HTR-8/SVneo (cell line): ENCODE measurements at regions not wholly inside any gene's neighbourhood (a gene's known extent, or its start where the extent isn't known, plus 50 kb on each side); places are given as distances from the start of the nearest gene placed in this dataset.
"Not testable (repeated sequence)": the region's sequence is repeated elsewhere in the genome, so short reads cannot be mapped to it uniquely, and the experiment has no call there.

Experiments
- DNase-seq: peaks from one replicate; pipeline ENCODE4 v3.0.0; 2011; ENCODE audit warnings: low spot score, mixed read lengths; ENCODE audit not compliant: insufficient read length
- FAIRE-seq: peaks from 2 replicates; lab custom pipeline; 2011; peaks lifted over from hg19 to GRCh38; lab: Jason Lieb, UNC

DNA sequence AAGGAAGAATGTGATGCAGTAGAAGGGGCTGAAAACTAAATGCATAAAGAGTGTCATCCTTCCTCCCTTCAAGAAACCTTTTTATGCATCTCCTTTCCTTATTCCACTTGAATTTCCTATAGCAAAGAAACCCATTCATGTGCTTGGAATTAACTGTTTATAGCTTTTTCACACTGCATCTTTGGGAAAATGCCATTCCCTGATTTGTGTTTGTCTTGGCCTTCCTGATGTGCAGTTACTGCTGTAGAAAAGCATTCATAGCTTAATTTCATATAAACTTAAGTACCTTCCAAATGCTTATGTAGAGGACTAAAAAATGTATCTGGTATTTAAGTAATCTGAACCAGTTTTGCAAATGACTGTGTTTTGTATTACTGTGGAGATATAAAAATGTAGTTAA is 61.8 kb downstream of the SDR9C7 start:
- no peak for DNase-seq
- no peak for FAIRE-seq

DNA sequence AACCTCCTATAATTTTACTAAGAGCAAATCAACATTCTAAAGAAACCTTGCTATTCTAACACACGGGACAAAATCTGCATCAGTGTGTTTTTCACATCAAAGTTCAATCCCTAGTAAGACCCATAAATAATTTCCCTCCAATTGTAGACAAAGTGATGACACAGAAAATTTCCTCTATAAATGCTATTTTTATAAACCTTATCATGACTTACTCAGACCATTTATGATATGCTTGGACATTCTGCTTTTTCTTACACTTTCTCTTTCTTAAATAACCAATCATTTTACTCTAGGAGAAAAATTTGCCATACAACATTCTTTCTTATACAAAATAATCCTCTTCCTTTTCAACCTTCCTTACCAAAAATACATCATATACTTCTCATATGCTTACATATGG is 67.0 kb downstream of the SDR9C7 start:
- FAIRE-seq: no peak
- no peak for DNase-seq

DNA sequence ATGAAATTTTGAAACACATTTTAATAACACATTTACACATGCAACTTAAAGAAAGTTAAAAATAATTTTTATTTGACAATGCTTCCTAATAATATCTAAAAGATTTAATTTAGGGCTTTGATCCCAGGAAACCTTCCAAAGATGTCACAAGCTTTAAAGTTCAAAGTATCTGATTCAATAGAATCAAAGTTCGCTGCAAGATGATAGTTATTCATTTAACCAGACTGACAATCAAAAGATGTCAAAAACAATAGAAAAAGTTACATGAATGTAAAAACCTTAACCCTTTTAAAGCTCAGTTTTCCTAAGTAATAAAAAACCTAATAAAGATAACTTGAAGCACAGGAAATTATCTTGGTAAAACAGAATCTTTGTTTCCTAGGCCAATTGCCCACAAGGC is 67.7 kb downstream of the SDR9C7 start:
- DNase-seq: no peak
- FAIRE-seq: no peak

DNA sequence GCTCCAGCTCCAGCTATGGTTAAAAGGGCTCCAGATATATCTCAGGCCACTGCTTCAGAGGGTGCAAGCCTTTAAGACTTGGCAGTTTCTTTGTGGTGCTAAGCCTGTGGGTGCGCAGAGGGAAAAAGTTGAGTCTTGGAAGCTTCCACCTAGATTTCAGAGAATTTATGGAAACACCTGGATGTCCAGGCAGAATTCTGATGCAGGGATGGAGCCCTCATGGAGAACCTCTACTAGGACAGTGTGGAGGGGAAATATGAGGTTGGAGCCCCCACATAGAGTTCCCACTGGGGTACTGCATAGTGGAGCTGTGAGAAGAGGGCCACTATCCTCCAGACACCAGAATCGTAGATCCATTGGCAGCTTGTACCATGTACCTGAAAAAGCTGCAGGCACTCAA is 69.9 kb downstream of the SDR9C7 start:
- FAIRE-seq (no peak), DNase-seq (no peak)

DNA sequence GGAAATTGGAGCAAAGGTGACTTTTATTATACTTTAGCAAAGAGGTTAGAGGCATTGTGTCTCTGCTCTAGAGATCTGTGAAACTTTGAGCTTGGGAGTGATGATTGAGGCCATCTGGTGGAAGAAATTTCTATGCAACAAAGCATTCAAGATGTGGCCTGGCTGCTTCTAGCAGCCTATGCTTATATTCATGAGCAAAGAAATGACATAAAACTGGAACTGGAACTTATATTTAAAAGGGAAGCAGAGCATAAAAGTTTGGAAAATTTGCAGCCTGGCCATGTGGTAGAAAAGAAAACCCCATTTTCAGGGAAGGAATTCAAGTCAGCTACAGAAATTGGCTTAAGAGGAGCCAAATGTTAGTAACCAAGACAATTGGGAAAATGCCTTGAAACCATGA is 70.4 kb downstream of the SDR9C7 start:
- no peak for DNase-seq
- no peak for FAIRE-seq

- DNase-seq: no peak
- no peak for FAIRE-seq
These were observed 71.9 kb downstream of the SDR9C7 start for GRCh38 chr12:56862264-56862663.

DNA sequence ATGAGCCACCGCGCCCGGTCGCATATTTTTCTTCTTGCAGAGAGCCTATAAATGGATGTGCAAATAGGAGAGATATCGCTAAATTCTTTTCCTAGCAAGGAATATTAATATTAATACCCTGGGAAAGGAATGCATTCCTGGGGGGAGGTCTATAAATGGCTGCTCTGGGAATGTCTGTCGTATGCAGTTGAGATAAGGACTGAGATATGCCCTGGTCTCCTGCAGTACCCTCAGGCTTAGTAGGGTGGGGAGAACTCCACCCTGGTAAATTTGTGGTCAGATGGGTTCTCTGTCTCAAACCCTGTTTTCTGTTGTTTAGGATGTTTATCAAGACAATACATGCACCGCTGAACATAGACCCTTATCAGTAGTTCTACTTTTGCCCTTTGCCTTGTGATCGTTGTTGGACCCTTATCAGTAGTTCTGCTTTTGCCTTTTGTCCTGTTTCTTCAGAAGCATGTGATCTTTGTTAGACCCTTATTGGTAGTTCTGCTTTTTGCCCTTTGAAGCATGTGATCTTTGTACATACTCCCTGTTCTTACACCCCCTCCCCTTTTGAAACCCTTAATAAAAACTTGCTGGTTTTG is 80.7 kb downstream of the SDR9C7 start:
- FAIRE-seq, DNase-seq: not testable (repeated sequence)

DNA sequence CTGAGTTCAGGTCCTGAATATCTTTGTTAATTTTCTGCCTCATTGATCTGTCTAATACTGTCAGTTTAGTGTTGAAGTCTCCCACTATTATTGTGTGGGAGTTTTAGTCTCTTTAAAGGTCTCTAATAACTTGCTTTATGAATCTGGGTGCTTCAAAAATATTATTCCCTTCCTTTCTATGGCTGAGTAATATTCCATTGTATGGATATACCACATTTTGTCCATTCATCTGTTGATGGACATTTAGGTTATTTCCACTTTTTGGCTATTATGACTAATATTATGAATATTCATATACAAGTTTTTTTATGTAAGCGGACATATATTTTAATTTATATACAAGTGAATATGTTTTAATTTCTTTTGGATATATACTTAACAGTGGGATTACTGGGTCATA is 82.7 kb downstream of the SDR9C7 start:
- no peak for DNase-seq
- FAIRE-seq: no peak

DNA sequence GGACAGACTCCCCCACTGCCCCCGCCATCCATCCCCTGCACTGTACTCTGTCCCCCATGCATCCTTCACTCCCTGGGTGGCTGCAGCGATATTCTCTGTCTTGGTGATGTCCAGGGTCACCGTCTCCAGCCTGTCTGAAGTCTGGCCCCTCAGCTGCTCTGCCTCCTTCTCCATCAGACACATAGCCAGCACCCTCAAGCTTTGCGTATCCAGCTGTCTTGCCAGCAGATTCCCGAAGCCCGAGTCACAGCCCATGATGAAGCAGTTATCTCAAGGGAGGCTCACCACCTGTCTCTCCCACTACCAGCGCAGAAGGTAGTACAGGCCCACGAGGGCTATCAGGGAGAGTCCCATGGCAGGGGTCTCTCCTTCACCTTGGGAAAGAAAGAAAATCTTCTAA is 77.8 kb downstream of the HSD17B6 start:
- DNase-seq (no peak), FAIRE-seq (no peak)

DNA sequence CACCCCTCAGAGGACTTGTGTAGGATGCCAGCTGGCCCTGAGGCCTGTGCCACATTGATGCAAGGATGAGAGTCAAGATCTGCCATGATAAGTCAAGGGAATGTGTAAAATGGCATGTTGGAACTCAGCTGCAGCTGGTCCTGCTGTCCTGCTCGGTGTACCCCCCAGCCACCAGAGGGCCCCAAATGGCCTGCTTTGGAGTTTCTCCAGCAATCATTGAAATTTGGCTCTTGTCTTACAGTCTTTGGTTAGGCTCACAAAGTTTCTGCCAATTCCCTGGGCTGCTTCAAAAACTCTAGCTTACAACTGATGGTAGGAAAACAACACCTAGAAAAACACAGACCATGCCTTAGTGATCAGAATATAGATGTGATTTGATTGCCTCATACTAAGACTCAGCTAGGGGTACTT is 76.8 kb downstream of the HSD17B6 start:
- DNase-seq (peak; percentile 46), FAIRE-seq (peak; percentile 13)

DNA sequence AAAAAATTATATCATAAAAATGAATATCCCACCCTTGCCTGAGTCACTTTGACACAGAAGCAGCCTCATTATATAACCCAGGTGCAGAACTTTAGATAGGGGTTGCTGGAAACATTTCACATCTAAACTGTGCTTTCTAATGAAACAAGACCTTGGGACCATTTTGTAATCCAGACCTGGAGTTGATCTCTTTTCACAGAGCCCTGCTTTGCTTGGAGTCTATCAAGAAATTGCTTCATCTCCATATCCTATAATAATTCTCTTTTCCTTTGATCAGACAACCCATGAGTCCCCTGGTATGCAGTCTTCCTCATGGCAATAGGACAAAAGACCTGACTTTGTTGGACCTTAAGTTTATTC is 76.3 kb downstream of the HSD17B6 start:
- no peak for FAIRE-seq
- DNase-seq: no peak

DNA sequence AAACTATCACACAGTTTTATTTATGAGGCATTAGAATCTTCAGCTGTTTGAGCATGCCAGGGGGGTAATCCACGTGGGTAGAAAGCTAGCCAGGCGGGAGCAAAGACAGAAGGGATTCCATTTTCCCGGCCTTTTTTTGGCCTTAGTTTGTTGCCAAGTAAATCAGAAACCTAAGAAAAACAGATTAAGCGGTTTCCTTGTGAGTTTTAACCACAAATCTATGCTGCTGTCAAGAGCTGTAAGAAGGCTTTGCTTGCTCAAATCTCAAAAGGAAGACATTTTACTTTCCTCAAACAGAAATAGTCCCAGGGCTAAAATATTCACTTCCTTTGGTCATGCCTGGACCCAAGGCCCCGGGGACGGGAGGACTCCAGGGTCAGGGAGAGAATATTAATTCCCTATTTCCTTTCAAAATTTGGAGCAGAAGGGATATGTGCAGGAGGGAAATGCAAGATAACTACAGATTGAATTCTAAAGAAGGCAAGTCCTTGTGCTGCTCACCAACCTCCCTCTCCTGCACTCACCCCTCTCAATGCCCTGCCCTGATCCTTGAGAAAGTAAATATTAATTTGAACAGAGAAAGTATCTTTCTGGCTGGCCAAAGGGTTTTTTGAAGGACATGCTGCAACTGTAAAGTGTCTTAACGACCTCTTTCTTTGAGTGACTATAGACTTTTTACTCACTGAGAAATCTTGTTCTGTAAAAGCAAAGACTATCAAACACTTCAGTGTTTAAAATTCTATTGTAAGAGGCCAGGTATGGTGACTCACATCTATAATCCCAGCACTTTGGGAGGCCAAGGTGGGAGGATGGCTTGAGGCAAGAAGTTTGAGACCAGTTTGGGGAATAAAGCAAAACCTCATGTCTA is 75.7 kb downstream of the HSD17B6 start:
- FAIRE-seq (no peak), DNase-seq (no peak)
